H9 (cell line): ENCODE measurements at regions not wholly inside any gene's neighbourhood (a gene's known extent, or its start where the extent isn't known, plus 50 kb on each side); places are given as distances from the start of the nearest gene placed in this dataset.

ENCODE experiments used
- DNase-seq: peaks from one replicate; pipeline ENCODE4 v3.0.0-alpha.2; 2017
- H2AFZ ChIP-seq: one replicate; pipeline ENCODE4 v1.6.1; 2013; ENCODE audit warnings: mild to moderate bottlenecking, low read length, control low read depth, moderate library complexity
- H2AK5ac ChIP-seq: 2 replicates; pipeline ENCODE4 v1.6.1; 2013; ENCODE audit warnings: low read length, control low read depth, mixed read lengths; ENCODE audit not compliant: insufficient read length
- H2BK120ac ChIP-seq: one replicate; pipeline ENCODE4 v1.6.1; 2013; ENCODE audit warnings: low read depth, mild to moderate bottlenecking, low read length, control low read depth, inconsistent platforms; ENCODE audit not compliant: poor library complexity, severe bottlenecking
- H2BK12ac ChIP-seq: 2 replicates; pipeline ENCODE4 v1.6.1; 2013; ENCODE audit warnings: low read length, control low read depth, mixed read lengths, low read depth; ENCODE audit not compliant: insufficient read length
- H2BK15ac ChIP-seq: 2 replicates; pipeline ENCODE4 v1.6.1; 2013; ENCODE audit warnings: low read depth, low read length, control low read depth
- H2BK20ac ChIP-seq: one replicate; pipeline ENCODE4 v1.6.1; 2013; ENCODE audit warnings: low read depth, mild to moderate bottlenecking, low read length, control low read depth, inconsistent platforms; ENCODE audit not compliant: poor library complexity, severe bottlenecking
- H2BK5ac ChIP-seq: 2 replicates; pipeline ENCODE4 v1.6.1; 2013; ENCODE audit warnings: low read length, control low read depth, mixed read lengths; ENCODE audit not compliant: insufficient read length
- H3K14ac ChIP-seq: 2 replicates; pipeline ENCODE4 v1.6.1; 2013; ENCODE audit warnings: low read length, control low read depth; ENCODE audit not compliant: insufficient read depth
- H3K18ac ChIP-seq: 2 replicates; pipeline ENCODE4 v1.6.1; 2013; ENCODE audit warnings: low read depth, mild to moderate bottlenecking, mixed read lengths, low read length, control low read depth; ENCODE audit not compliant: insufficient read length
- H3K23ac ChIP-seq: 2 replicates; pipeline ENCODE4 v1.6.1; 2013; ENCODE audit warnings: low read length, control low read depth, mixed read lengths, low read depth; ENCODE audit not compliant: insufficient read length
- H3K23me2 ChIP-seq: 2 replicates; pipeline ENCODE4 v1.6.1; 2013; ENCODE audit warnings: low read depth, mild to moderate bottlenecking, mixed read lengths, low read length, control low read depth; ENCODE audit not compliant: insufficient read length, poor library complexity, severe bottlenecking
- H3K27ac ChIP-seq: 2 replicates; pipeline ENCODE4 v1.5.1; 2013; ENCODE audit warnings: low read length, control low read depth, mixed read lengths, low read depth; ENCODE audit not compliant: insufficient read length
- H3K27me3 ChIP-seq: 2 replicates; pipeline ENCODE4 v1.6.1; 2013; ENCODE audit warnings: low read length, control low read depth, inconsistent platforms; ENCODE audit not compliant: insufficient read depth
- H3K4ac ChIP-seq: 2 replicates; pipeline ENCODE4 v1.6.1; 2013; ENCODE audit warnings: low read depth, mild to moderate bottlenecking, control low read depth, inconsistent platforms, low read length, moderate library complexity
- H3K4me1 ChIP-seq: 2 replicates; pipeline ENCODE4 v1.6.1; 2013; ENCODE audit warnings: low read length, control low read depth, inconsistent platforms; ENCODE audit not compliant: insufficient read depth
- H3K4me2 ChIP-seq: 2 replicates; pipeline ENCODE4 v1.6.1; 2013; ENCODE audit warnings: low read length, control low read depth, mixed read lengths; ENCODE audit not compliant: insufficient read length, insufficient read depth
- H3K56ac ChIP-seq: 2 replicates; pipeline ENCODE4 v1.6.1; 2013; ENCODE audit warnings: low read depth, mild to moderate bottlenecking, mixed read lengths, low read length, control low read depth; ENCODE audit not compliant: insufficient read length
- H3K79me1 ChIP-seq: 2 replicates; pipeline ENCODE4 v1.6.1; 2013; ENCODE audit warnings: low read depth, mild to moderate bottlenecking, moderate library complexity, low read length, control low read depth, inconsistent platforms; ENCODE audit not compliant: insufficient read depth, poor library complexity, severe bottlenecking
- H3K79me2 ChIP-seq: 2 replicates; pipeline ENCODE4 v1.6.1; 2013; ENCODE audit warnings: low read length, control low read depth, inconsistent platforms; ENCODE audit not compliant: insufficient read depth
- H3K9ac ChIP-seq: 2 replicates; pipeline ENCODE4 v1.6.1; 2013; ENCODE audit warnings: low read length, control low read depth, mixed read lengths; ENCODE audit not compliant: insufficient read length; ENCODE audit errors: extremely low read depth
- H3K9me3 ChIP-seq: one replicate; pipeline ENCODE4 v1.6.1; 2013; ENCODE audit warnings: low read depth, low read length, inconsistent platforms; ENCODE audit not compliant: control insufficient read depth
- H3T11ph ChIP-seq: one replicate; pipeline ENCODE4 v1.6.1; 2013; ENCODE audit warnings: mild to moderate bottlenecking, low read length, control low read depth, inconsistent platforms
- H4K20me1 ChIP-seq: one replicate; pipeline ENCODE4 v1.6.1; 2013; ENCODE audit not compliant: control insufficient read depth, insufficient read length, insufficient read depth
- H4K5ac ChIP-seq: 2 replicates; pipeline ENCODE4 v1.6.1; 2013; ENCODE audit warnings: low read depth, mild to moderate bottlenecking, mixed read lengths, low read length, control low read depth; ENCODE audit not compliant: insufficient read length
- H4K8ac ChIP-seq: replicated peaks from 2 replicates; pipeline ENCODE4 v1.6.1; 2013; ENCODE audit warnings: low read length, control low read depth, mixed read lengths, low read depth; ENCODE audit not compliant: insufficient read length
- H4K91ac ChIP-seq: 2 replicates; pipeline ENCODE4 v1.6.1; 2013; ENCODE audit warnings: low read depth, mild to moderate bottlenecking, moderate library complexity, mixed read lengths, low read length, control low read depth; ENCODE audit not compliant: insufficient read length
- H3K27ac Mint-ChIP-seq, 3 experiments: 2 replicates in 2 of 3; 3 replicates in 1 of 3; pipeline ENCODE4 v1.8.0; 2020 to 2021; ENCODE audit warnings: mixed read lengths in 3 of 3, mild to moderate bottlenecking in 1 of 3, moderate library complexity in 1 of 3
- H3K27me3 Mint-ChIP-seq: 2 replicates; pipeline ENCODE4 v1.8.0; 2021; ENCODE audit warnings: low read depth, mild to moderate bottlenecking, moderate library complexity, mixed read lengths
- H3K36me3 Mint-ChIP-seq, 3 experiments: 2 replicates in 2 of 3; 3 replicates in 1 of 3; pipeline ENCODE4 v1.8.0; 2020 to 2021; ENCODE audit warnings: low read depth in 3 of 3, mixed read lengths in 3 of 3; ENCODE audit not compliant: insufficient read depth in 1 of 3
- H3K4me1 Mint-ChIP-seq, 2 experiments: 2 replicates each; pipeline ENCODE4 v1.8.0; 2020; ENCODE audit warnings: mixed read lengths in 2 of 2
- H3K4me3 Mint-ChIP-seq, 2 experiments: 2 replicates in 1 of 2; 3 replicates in 1 of 2; pipeline ENCODE4 v1.8.0; 2020 to 2021; ENCODE audit warnings: mild to moderate bottlenecking in 2 of 2, mixed read lengths in 2 of 2, moderate library complexity in 1 of 2
- H3K9me3 Mint-ChIP-seq, 2 experiments: 2 replicates in 1 of 2; 3 replicates in 1 of 2; pipeline ENCODE4 v1.8.0; 2020; ENCODE audit warnings: mild to moderate bottlenecking in 2 of 2, mixed read lengths in 2 of 2, moderate library complexity in 1 of 2
- WGBS: extraction: QIAGEN DNeasy Blood & Tissue Kit; methylation state at CpG from one replicate; pipeline ENCODE4 v1.1.7; 2013; ENCODE audit warnings: missing lambda C conversion rate, low lambda C conversion rate, mixed read lengths; ENCODE audit not compliant: insufficient read length; ENCODE audit errors: extremely low coverage; 5-methylcytosine and 5-hydroxymethylcytosine counted together
- TF ChIP-seq, protein P1 (sequence below): fragments of 200-600 bp; sonication (generic); conservative IDR thresholded peaks from 3 replicates; pipeline ENCODE4 v1.8.0; 2021; ENCODE audit warnings: antibody characterized with exemption, mild to moderate bottlenecking

- no peak overlapping the region for H3K18ac ChIP-seq
- H4K91ac ChIP-seq = no peak overlapping the region
- TF ChIP-seq, protein P1, sequence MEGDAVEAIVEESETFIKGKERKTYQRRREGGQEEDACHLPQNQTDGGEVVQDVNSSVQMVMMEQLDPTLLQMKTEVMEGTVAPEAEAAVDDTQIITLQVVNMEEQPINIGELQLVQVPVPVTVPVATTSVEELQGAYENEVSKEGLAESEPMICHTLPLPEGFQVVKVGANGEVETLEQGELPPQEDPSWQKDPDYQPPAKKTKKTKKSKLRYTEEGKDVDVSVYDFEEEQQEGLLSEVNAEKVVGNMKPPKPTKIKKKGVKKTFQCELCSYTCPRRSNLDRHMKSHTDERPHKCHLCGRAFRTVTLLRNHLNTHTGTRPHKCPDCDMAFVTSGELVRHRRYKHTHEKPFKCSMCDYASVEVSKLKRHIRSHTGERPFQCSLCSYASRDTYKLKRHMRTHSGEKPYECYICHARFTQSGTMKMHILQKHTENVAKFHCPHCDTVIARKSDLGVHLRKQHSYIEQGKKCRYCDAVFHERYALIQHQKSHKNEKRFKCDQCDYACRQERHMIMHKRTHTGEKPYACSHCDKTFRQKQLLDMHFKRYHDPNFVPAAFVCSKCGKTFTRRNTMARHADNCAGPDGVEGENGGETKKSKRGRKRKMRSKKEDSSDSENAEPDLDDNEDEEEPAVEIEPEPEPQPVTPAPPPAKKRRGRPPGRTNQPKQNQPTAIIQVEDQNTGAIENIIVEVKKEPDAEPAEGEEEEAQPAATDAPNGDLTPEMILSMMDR = no peak
- no peak overlapping the region for H3K23ac ChIP-seq
- no peaks in the 10 kb centered on the region for H4K20me1 ChIP-seq
- no peak overlapping the region for H2BK15ac ChIP-seq
- H2AK5ac ChIP-seq = no peak overlapping the region
- Mint-ChIP-seq H3K36me3 (peaks cover 0 to 20% (median 4%) of the 10 kb centered on the region in 3 experiments; a peak in 5 of 7 replicates), H3K4me1 (no peaks in the 10 kb centered on the region; a peak in 1 of 4 replicates), H3K9me3 (peaks cover 31% of the 10 kb centered on the region in 2 experiments), H3K27ac (no peak overlapping the region; a peak in 1 of 7 replicates), H3K27me3 (peaks cover 14% of the 10 kb centered on the region), H3K4me3 (no peak overlapping the region)
- no peak overlapping the region for H4K8ac ChIP-seq
- H2AFZ ChIP-seq = no peak overlapping the region
- no peak overlapping the region for H2BK120ac ChIP-seq
- no peak overlapping the region for H3K4ac ChIP-seq
- no peaks in the 10 kb centered on the region for H3K27me3 ChIP-seq
- H3K23me2 ChIP-seq = no peaks in the 10 kb centered on the region
- DNase-seq = no peak
- no peak overlapping the region for H2BK5ac ChIP-seq
- no peak overlapping the region for H3K27ac ChIP-seq
- no peak overlapping the region for H2BK12ac ChIP-seq
- no peaks in the 10 kb centered on the region for H3K79me1 ChIP-seq
- H3K14ac ChIP-seq = no peak overlapping the region
- no peaks in the 10 kb centered on the region for H3K4me1 ChIP-seq
- no peak overlapping the region for H3K9ac ChIP-seq
- H3K4me2 ChIP-seq = no peak overlapping the region
- no CpG with 5 or more reads among the region's 5 CpGs for WGBS
- no peak overlapping the region for H2BK20ac ChIP-seq
- H3T11ph ChIP-seq = no peak overlapping the region
- no peaks in the 10 kb centered on the region for H3K79me2 ChIP-seq
- no peaks in the 10 kb centered on the region for H3K9me3 ChIP-seq
- no peak overlapping the region for H4K5ac ChIP-seq
- H3K56ac ChIP-seq = no peak overlapping the region
Measured at GRCh38 chr17:74088934-74089329, 114.5 kb upstream of the RPL38 start.
